ENCODE measurements at regions not wholly inside any gene's neighbourhood (a gene's known extent, or its start where the extent isn't known, plus 50 kb on each side); places are given as distances from the start of the nearest gene placed in this dataset.

GRCh38 chr14:94702629-94703028 is 67.3 kb downstream of the GSC start:
- Histone ChIP-seq H3K4me1 (no peaks in the 10 kb centered on the region), H3K27ac (no peak overlapping the region), H3K36me3 (no peaks in the 10 kb centered on the region), H3K9me3 (no peaks in the 10 kb centered on the region), H3K27me3 (peaks cover 0 to 14% of the 10 kb centered on the region in 2 donors), H3K4me3 (no peak overlapping the region)
- DNase-seq (ENCODE audit: low spot score in 2 of 2) = no peak
- TF ChIP-seq CTCF (IDR thresholded peaks at IDR 0.05) (no peak), EP300 (IDR thresholded peaks at IDR 0.05) (no peak), POLR2A (IDR thresholded peaks at IDR 0.05) (no peak)
- 90 to 92% methylated on average over 2 of the region's 2 CpGs for WGBS, 2 donors

- TF ChIP-seq POLR2A (IDR thresholded peaks at IDR 0.05) (no peak), CTCF (IDR thresholded peaks at IDR 0.05) (no peak), EP300 (IDR thresholded peaks at IDR 0.05) (no peak)
- Histone ChIP-seq H3K9me3 (no peaks in the 10 kb centered on the region), H3K27me3 (peaks cover 0 to 14% of the 10 kb centered on the region in 2 donors), H3K27ac (no peak overlapping the region), H3K36me3 (no peaks in the 10 kb centered on the region), H3K4me3 (no peak overlapping the region), H3K4me1 (no peaks in the 10 kb centered on the region)
- no peak for DNase-seq (ENCODE audit: low spot score in 2 of 2)
- 69 to 77% methylated on average over 3 of the region's 3 CpGs for WGBS, 2 donors
These were observed 68.0 kb downstream of the GSC start for GRCh38 chr14:94701861-94702370.

- no peak for DNase-seq (ENCODE audit: low spot score in 2 of 2)
- TF ChIP-seq POLR2A (IDR thresholded peaks at IDR 0.05) (no peak), EP300 (IDR thresholded peaks at IDR 0.05) (no peak), CTCF (IDR thresholded peaks at IDR 0.05) (no peak)
- H3K36me3 ChIP-seq = no peaks in the 10 kb centered on the region
- H3K4me3 ChIP-seq = no peak overlapping the region
- no peaks in the 10 kb centered on the region for H3K9me3 ChIP-seq
- no peak overlapping the region for H3K27ac ChIP-seq
- H3K27me3 ChIP-seq = peaks cover 0 to 8% of the 10 kb centered on the region in 2 donors
- no peaks in the 10 kb centered on the region for H3K4me1 ChIP-seq
- WGBS, 2 donors = 46 to 47% methylated on average over 8 of the region's 8 CpGs
These were observed 69.6 kb downstream of the GSC start for GRCh38 chr14:94700336-94700735.

- Histone ChIP-seq H3K27ac (no peak overlapping the region), H3K36me3 (no peaks in the 10 kb centered on the region), H3K4me3 (no peak overlapping the region), H3K27me3 (peaks cover 0 to 8% of the 10 kb centered on the region in 2 donors), H3K4me1 (no peaks in the 10 kb centered on the region), H3K9me3 (no peaks in the 10 kb centered on the region)
- WGBS, 2 donors = 49% methylated on average over 9 of the region's 9 CpGs
- DNase-seq (ENCODE audit: low spot score in 2 of 2) = no peak
- TF ChIP-seq POLR2A (IDR thresholded peaks at IDR 0.05) (no peak), CTCF (IDR thresholded peaks at IDR 0.05) (no peak), EP300 (IDR thresholded peaks at IDR 0.05) (no peak)
These were observed 70.1 kb downstream of the GSC start for GRCh38 chr14:94699831-94700230.

GRCh38 chr14:94697773-94698556 is 71.9 kb downstream of the GSC start:
- Histone ChIP-seq H3K4me1 (no peaks in the 10 kb centered on the region), H3K9me3 (no peaks in the 10 kb centered on the region), H3K27me3 (peaks cover 0 to 8% of the 10 kb centered on the region in 2 donors), H3K27ac (no peak overlapping the region), H3K36me3 (no peaks in the 10 kb centered on the region), H3K4me3 (no peak overlapping the region)
- WGBS, 2 donors = 54 to 73% methylated on average over 9 to 12 of the region's 12 CpGs
- TF ChIP-seq EP300 (IDR thresholded peaks at IDR 0.05) (no peak), POLR2A (IDR thresholded peaks at IDR 0.05) (no peak), CTCF (IDR thresholded peaks at IDR 0.05) (no peak)
- no peak for DNase-seq (ENCODE audit: low spot score in 2 of 2)
